CD4-positive, alpha-beta T cell treated with Interleukin-17A for 4 hours (primary cell): ENCODE measurements at regions not wholly inside any gene's neighbourhood (a gene's known extent, or its start where the extent isn't known, plus 50 kb on each side); places are given as distances from the start of the nearest gene placed in this dataset.
A peak's percentile ranks its signal among the peaks of the same experiment; 100 is the strongest.
"Not testable (repeated sequence)": the region's sequence is repeated elsewhere in the genome, so short reads cannot be mapped to it uniquely, and the experiment has no call there.

Experiments used
- DNase-seq: peaks from one replicate; pipeline ENCODE4 v3.0.0-alpha.2; 2020; ENCODE audit warnings: mixed read lengths

- no peak for DNase-seq
Measured at GRCh38 chr4:103982454-103982853, 262.7 kb upstream of the TACR3 start.

- DNase-seq = no peak
Measured at GRCh38 chr4:103948244-103949018, 228.6 kb upstream of the TACR3 start.

- DNase-seq = no peak
Measured at GRCh38 chr4:103947617-103948016, 227.8 kb upstream of the TACR3 start.

- DNase-seq = not testable (repeated sequence)
Measured at GRCh38 chr4:103946621-103947268, 227.0 kb upstream of the TACR3 start.

GRCh38 chr4:103938488-103938887 lies 218.7 kb upstream of the TACR3 start:
- no peak for DNase-seq

- no peak for DNase-seq
Measured at GRCh38 chr4:103936653-103937145, 216.9 kb upstream of the TACR3 start.

GRCh38 chr4:103934178-103934789 lies 214.5 kb upstream of the TACR3 start:
- DNase-seq = peak; percentile 4

- no peak for DNase-seq
Measured at GRCh38 chr4:103928370-103928769, 208.6 kb upstream of the TACR3 start.

GRCh38 chr4:103923551-103923950 lies 203.8 kb upstream of the TACR3 start:
- no peak for DNase-seq

- no peak for DNase-seq
Measured at GRCh38 chr4:103918214-103918613, 198.4 kb upstream of the TACR3 start.

- DNase-seq = no peak
Measured at GRCh38 chr4:103915224-103915869, 195.6 kb upstream of the TACR3 start.

- DNase-seq = no peak
Measured at GRCh38 chr4:103907414-103907813, 187.6 kb upstream of the TACR3 start.

GRCh38 chr4:103904123-103904522 lies 184.3 kb upstream of the TACR3 start:
- no peak for DNase-seq

- no peak for DNase-seq
Measured at GRCh38 chr4:103902730-103903129, 182.9 kb upstream of the TACR3 start.

GRCh38 chr4:103895876-103896465 lies 176.2 kb upstream of the TACR3 start:
- DNase-seq = no peak

GRCh38 chr4:103892586-103892985 lies 172.8 kb upstream of the TACR3 start:
- no peak for DNase-seq

GRCh38 chr4:103887191-103887590 lies 167.4 kb upstream of the TACR3 start:
- no peak for DNase-seq

GRCh38 chr4:103885152-103885551 lies 165.4 kb upstream of the TACR3 start:
- no peak for DNase-seq

GRCh38 chr4:103867311-103867710 lies 147.5 kb upstream of the TACR3 start:
- no peak for DNase-seq

- no peak for DNase-seq
Measured at GRCh38 chr4:103853627-103854026, 133.8 kb upstream of the TACR3 start.

- no peak for DNase-seq
Measured at GRCh38 chr4:103853146-103853545, 133.4 kb upstream of the TACR3 start.

GRCh38 chr4:103845075-103845474 lies 125.3 kb upstream of the TACR3 start:
- no peak for DNase-seq

- no peak for DNase-seq
Measured at GRCh38 chr4:103842637-103843239, 123.0 kb upstream of the TACR3 start.
